CD14-positive monocyte (primary cell): ENCODE measurements at regions not wholly inside any gene's neighbourhood (a gene's known extent, or its start where the extent isn't known, plus 50 kb on each side); places are given as distances from the start of the nearest gene placed in this dataset.
"Not testable (repeated sequence)": the region's sequence is repeated elsewhere in the genome, so short reads cannot be mapped to it uniquely, and the experiment has no call there.

ENCODE experiments used
- DNase-seq, 3 donors: peaks; one replicate each; pipeline ENCODE4 v3.0.0-alpha.2; 2011 to 2022
- H2AFZ ChIP-seq: 2 replicates; pipeline ENCODE4 v1.6.0; 2012; ENCODE audit warnings: mild to moderate bottlenecking, low read depth, low read length, inconsistent platforms; ENCODE audit not compliant: insufficient read depth, poor library complexity, severe bottlenecking
- H3K27ac ChIP-seq, 2 donors: 1 replicate in 1 of 2; 2 replicates in 1 of 2; pipeline ENCODE4 v1.5.1; 2012 to 2013; ENCODE audit warnings: low read length in 2 of 2, control low read depth in 1 of 2, inconsistent platforms in 1 of 2, low read depth in 1 of 2, mild to moderate bottlenecking in 1 of 2
- H3K27me3 ChIP-seq, 2 donors: one replicate each; pipeline versions ENCODE4 v1.6.0 to v1.6.1; 2011 to 2013; ENCODE audit warnings: low read length in 2 of 2; ENCODE audit not compliant: control insufficient read depth in 2 of 2, insufficient read depth in 2 of 2
- H3K36me3 ChIP-seq, 2 donors: replicated peaks in 1 of 2; 1 replicate in 1 of 2; 2 replicates in 1 of 2; pipeline versions ENCODE4 v1.5.1 to v1.6.1; 2012 to 2013; ENCODE audit warnings: low read length in 2 of 2, control low read depth in 1 of 2, inconsistent platforms in 1 of 2, mild to moderate bottlenecking in 1 of 2; ENCODE audit not compliant: insufficient read depth in 2 of 2, control insufficient read depth in 1 of 2
- H3K4me1 ChIP-seq, 2 donors: 1 replicate in 1 of 2; 2 replicates in 1 of 2; pipeline versions ENCODE4 v1.5.1 to v1.6.1; 2012 to 2013; ENCODE audit warnings: low read length in 2 of 2, control low read depth in 1 of 2, inconsistent platforms in 1 of 2, mild to moderate bottlenecking in 1 of 2, moderate library complexity in 1 of 2; ENCODE audit not compliant: insufficient read depth in 2 of 2, control insufficient read depth in 1 of 2
- H3K4me2 ChIP-seq: replicated peaks from 2 replicates; pipeline ENCODE3; 2012; ENCODE audit warnings: low read length, moderate library complexity, mild to moderate bottlenecking; ENCODE audit not compliant: poor library complexity, severe bottlenecking; ENCODE audit errors: extremely low read depth
- H3K4me3 ChIP-seq, 3 experiments: fragments of 200-600 bp in 1 of 3; sonication (generic) in 1 of 3; replicated peaks in 1 of 3; 1 replicate in 2 of 3; 2 replicates in 1 of 3; pipeline ENCODE4 v1.5.1; 2011 to 2013; ENCODE audit warnings: low read length in 3 of 3, mild to moderate bottlenecking in 3 of 3, control low read depth in 2 of 3, low read depth in 2 of 3, inconsistent platforms in 1 of 3, moderate library complexity in 1 of 3
- H3K79me2 ChIP-seq: 2 replicates; pipeline ENCODE4 v1.6.0; 2012; ENCODE audit warnings: mild to moderate bottlenecking, control low read depth, inconsistent platforms, low read length, moderate library complexity; ENCODE audit not compliant: insufficient read depth
- H3K9ac ChIP-seq: 2 replicates; pipeline ENCODE4 v1.6.0; 2017; ENCODE audit warnings: low read length, mild to moderate bottlenecking; ENCODE audit not compliant: insufficient read depth, poor library complexity, severe bottlenecking
- H3K9me3 ChIP-seq, 2 donors: replicated peaks in 1 of 2; 1 replicate in 1 of 2; 2 replicates in 1 of 2; pipeline versions ENCODE4 v1.5.1 to v1.6.1; 2012 to 2013; ENCODE audit warnings: low read length in 2 of 2, control low read depth in 1 of 2; ENCODE audit not compliant: control insufficient read depth in 1 of 2, insufficient read depth in 1 of 2
- H4K20me1 ChIP-seq: 2 replicates; pipeline ENCODE4 v1.6.0; 2012; ENCODE audit warnings: mild to moderate bottlenecking, low read length, control low read depth, moderate library complexity; ENCODE audit not compliant: insufficient read depth
- H3K27ac Mint-ChIP-seq, 7 donors: one replicate each; pipeline ENCODE4 v1.8.0; 2020; ENCODE audit warnings: mild to moderate bottlenecking in 7 of 7, mixed read lengths in 7 of 7, moderate library complexity in 6 of 7, inconsistent platforms in 2 of 7
- H3K27me3 Mint-ChIP-seq, 3 donors: one replicate each; pipeline ENCODE4 v1.8.0; 2021 to 2022; ENCODE audit warnings: low read depth in 3 of 3, mild to moderate bottlenecking in 3 of 3, mixed read lengths in 3 of 3, moderate library complexity in 3 of 3, inconsistent platforms in 1 of 3
- H3K36me3 Mint-ChIP-seq, 2 donors: one replicate each; pipeline ENCODE4 v1.8.0; 2020; ENCODE audit warnings: mixed read lengths in 2 of 2, inconsistent platforms in 1 of 2, mild to moderate bottlenecking in 1 of 2
- H3K4me1 Mint-ChIP-seq: one replicate; pipeline ENCODE4 v1.8.0; 2020; ENCODE audit warnings: mild to moderate bottlenecking, mixed read lengths
- H3K4me3 Mint-ChIP-seq, 2 donors: one replicate each; pipeline ENCODE4 v1.8.0; 2020; ENCODE audit warnings: mild to moderate bottlenecking in 2 of 2, mixed read lengths in 2 of 2, moderate library complexity in 1 of 2
- H3K9me3 Mint-ChIP-seq, 7 donors: one replicate each; pipeline ENCODE4 v1.8.0; 2020 to 2022; ENCODE audit warnings: mixed read lengths in 7 of 7, mild to moderate bottlenecking in 6 of 7, moderate library complexity in 6 of 7, inconsistent platforms in 2 of 7
- CTCF ChIP-seq: fragments of 200-600 bp; IDR thresholded peaks from one replicate; pipeline ENCODE4 v1.8.0; 2022; ENCODE audit warnings: antibody characterized with exemption, mild to moderate bottlenecking
- WGBS: methylation state at CpG from one replicate; pipeline ENCODE4 v1.1.5; 2013; ENCODE audit warnings: missing lambda C conversion rate; ENCODE audit not compliant: insufficient coverage; 5-methylcytosine and 5-hydroxymethylcytosine counted together
- intact Hi-C, 2 donors: fragments of 100-400 bp; cut with micrococcal nuclease; formaldehyde crosslinking; loops; one replicate each; pipeline versions ENCODE4 v1.15.0 to v1.15.1; 2023

GRCh38 chr12:33093534-33093933 lies 197.0 kb upstream of the PKP2 start:
- no peaks in the 10 kb centered on the region for H3K79me2 ChIP-seq
- Mint-ChIP-seq H3K4me1 (no peaks in the 10 kb centered on the region), H3K9me3 (peaks cover 0 to 6% (median 2%) of the 10 kb centered on the region in 7 donors), H3K36me3 (no peaks in the 10 kb centered on the region), H3K27me3 (no peaks in the 10 kb centered on the region), H3K4me3 (no peak overlapping the region), H3K27ac (no peak overlapping the region)
- no peak overlapping the region for H2AFZ ChIP-seq
- no peak overlapping the region for H3K27ac ChIP-seq
- no peaks in the 10 kb centered on the region for H3K27me3 ChIP-seq
- DNase-seq = no peak
- H3K9me3 ChIP-seq = no peaks in the 10 kb centered on the region
- no peaks in the 10 kb centered on the region for H4K20me1 ChIP-seq
- intact Hi-C loops = no loop called here
- TF ChIP-seq CTCF = no peak
- H3K4me1 ChIP-seq = no peaks in the 10 kb centered on the region
- H3K4me3 ChIP-seq = no peak overlapping the region
- 60% methylated on average over 1 of the region's 2 CpGs for WGBS
- no peaks in the 10 kb centered on the region for H3K36me3 ChIP-seq
- no peak overlapping the region for H3K9ac ChIP-seq
- H3K4me2 ChIP-seq = no peak overlapping the region

- H2AFZ ChIP-seq, H3K4me2 ChIP-seq, H3K9me3 ChIP-seq, H3K79me2 ChIP-seq, H3K27me3 Mint-ChIP-seq, H3K27ac Mint-ChIP-seq, H3K27me3 ChIP-seq, H3K4me3 Mint-ChIP-seq, H3K4me3 ChIP-seq, H4K20me1 ChIP-seq, H3K4me1 ChIP-seq, H3K9me3 Mint-ChIP-seq, H3K4me1 Mint-ChIP-seq, intact Hi-C loops, DNase-seq, H3K36me3 Mint-ChIP-seq, H3K36me3 ChIP-seq, H3K27ac ChIP-seq, H3K9ac ChIP-seq: not testable (repeated sequence)
- WGBS = no CpG with 5 or more reads among the region's 1 CpG
These were observed 191.3 kb upstream of the PKP2 start for GRCh38 chr12:33087876-33088275.

- H3K27me3 Mint-ChIP-seq = not testable (repeated sequence)
- WGBS = 58% methylated on average over 7 of the region's 9 CpGs
These were observed 179.8 kb upstream of the PKP2 start for GRCh38 chr12:33076401-33076800.

GRCh38 chr12:33075130-33075766 lies 178.7 kb upstream of the PKP2 start:
- H3K27ac ChIP-seq, H4K20me1 ChIP-seq, DNase-seq, H3K36me3 ChIP-seq, H3K4me1 Mint-ChIP-seq, intact Hi-C loops, H3K27ac Mint-ChIP-seq, H3K27me3 Mint-ChIP-seq, H3K36me3 Mint-ChIP-seq, H2AFZ ChIP-seq, H3K27me3 ChIP-seq, H3K4me2 ChIP-seq, H3K4me3 ChIP-seq, H3K4me1 ChIP-seq, H3K4me3 Mint-ChIP-seq, H3K79me2 ChIP-seq, H3K9ac ChIP-seq: not testable (repeated sequence)
- H3K9me3 ChIP-seq = peaks cover 13 to 25% of the 10 kb centered on the region in 2 donors
- 97% methylated on average over 25 of the region's 25 CpGs for WGBS
- H3K9me3 Mint-ChIP-seq = peaks cover 14 to 43% (median 19%) of the 10 kb centered on the region in 7 donors

More at GRCh38 chr12:33076401-33076800, 179.8 kb upstream of the PKP2 start:
- H4K20me1 ChIP-seq, H3K79me2 ChIP-seq, H3K27me3 ChIP-seq, H3K4me3 Mint-ChIP-seq, H2AFZ ChIP-seq, H3K36me3 ChIP-seq, H3K4me2 ChIP-seq, H3K4me1 Mint-ChIP-seq, H3K4me3 ChIP-seq, H3K4me1 ChIP-seq, intact Hi-C loops, H3K36me3 Mint-ChIP-seq, H3K27ac ChIP-seq, H3K9ac ChIP-seq, DNase-seq, H3K27ac Mint-ChIP-seq: not testable (repeated sequence)
- peaks cover 13 to 25% of the 10 kb centered on the region in 2 donors for H3K9me3 ChIP-seq
- H3K9me3 Mint-ChIP-seq = peaks cover 14 to 43% (median 16%) of the 10 kb centered on the region in 7 donors
